ENCODE measurements at regions not wholly inside any gene's neighbourhood (a gene's known extent, or its start where the extent isn't known, plus 50 kb on each side); places are given as distances from the start of the nearest gene placed in this dataset.
"Not testable (repeated sequence)": the region's sequence is repeated elsewhere in the genome, so short reads cannot be mapped to it uniquely, and the experiment has no call there.

DNA sequence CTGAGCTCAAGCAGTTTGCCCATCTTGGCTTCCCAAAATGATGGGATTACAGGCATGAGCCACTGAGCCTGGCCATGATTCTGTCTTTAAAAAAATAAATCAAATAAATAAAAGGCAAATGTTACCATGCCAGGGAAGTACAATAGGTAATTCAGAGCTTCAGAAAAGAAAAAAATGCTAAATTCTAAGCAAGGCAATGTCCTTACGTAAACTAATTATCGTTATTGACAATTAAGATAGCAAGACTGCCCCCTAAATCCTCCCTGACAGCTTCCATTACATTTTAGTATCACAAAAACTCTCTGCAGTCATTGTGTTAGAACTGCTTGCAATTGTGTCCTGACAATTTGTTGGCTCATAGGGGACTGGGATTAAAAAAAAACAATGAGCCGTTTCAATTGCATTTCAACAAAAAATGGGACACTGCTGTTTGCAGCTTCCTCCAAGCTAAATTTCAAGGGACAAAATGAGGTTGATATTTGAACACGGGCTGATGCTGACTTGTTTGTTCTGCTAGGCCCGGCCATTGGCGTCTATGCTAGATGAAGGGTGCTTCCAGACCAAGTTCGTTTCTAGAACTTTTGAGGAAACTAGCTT lies 88.9 kb downstream of the MOGAT1 start:
- no peak overlapping the region for H3K4me3 ChIP-seq (ENCODE audit: low read depth, low read length)
- DNase-seq (ENCODE audit: low read depth) = no peak
- in situ Hi-C loops (cut with HindIII; ENCODE audit: low sequenced_read_pairs) = no loop called here
- TF ChIP-seq, protein P1, sequence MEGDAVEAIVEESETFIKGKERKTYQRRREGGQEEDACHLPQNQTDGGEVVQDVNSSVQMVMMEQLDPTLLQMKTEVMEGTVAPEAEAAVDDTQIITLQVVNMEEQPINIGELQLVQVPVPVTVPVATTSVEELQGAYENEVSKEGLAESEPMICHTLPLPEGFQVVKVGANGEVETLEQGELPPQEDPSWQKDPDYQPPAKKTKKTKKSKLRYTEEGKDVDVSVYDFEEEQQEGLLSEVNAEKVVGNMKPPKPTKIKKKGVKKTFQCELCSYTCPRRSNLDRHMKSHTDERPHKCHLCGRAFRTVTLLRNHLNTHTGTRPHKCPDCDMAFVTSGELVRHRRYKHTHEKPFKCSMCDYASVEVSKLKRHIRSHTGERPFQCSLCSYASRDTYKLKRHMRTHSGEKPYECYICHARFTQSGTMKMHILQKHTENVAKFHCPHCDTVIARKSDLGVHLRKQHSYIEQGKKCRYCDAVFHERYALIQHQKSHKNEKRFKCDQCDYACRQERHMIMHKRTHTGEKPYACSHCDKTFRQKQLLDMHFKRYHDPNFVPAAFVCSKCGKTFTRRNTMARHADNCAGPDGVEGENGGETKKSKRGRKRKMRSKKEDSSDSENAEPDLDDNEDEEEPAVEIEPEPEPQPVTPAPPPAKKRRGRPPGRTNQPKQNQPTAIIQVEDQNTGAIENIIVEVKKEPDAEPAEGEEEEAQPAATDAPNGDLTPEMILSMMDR (IDR thresholded peaks at IDR 0.05; ENCODE audit: low read depth, low read length, missing control alignments) = no peak

DNA sequence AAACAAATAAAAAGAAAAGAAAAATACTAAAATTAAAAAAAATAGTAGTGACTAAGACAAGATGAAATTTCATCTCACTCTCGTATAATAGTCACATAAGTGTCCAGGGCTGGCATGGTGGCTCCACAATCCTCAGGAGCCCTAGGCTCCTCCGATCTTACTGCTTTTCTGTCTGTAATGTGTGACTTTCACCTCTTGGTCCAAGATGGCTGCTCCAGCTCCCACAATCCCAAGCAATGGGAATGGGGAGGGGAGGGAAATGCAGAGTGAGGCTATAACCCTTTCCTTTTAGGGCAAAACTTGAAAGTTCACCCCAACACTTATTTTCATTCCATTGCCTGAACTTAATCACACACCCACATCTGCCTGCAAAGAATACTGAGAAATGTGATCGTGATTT lies 90.4 kb downstream of the MOGAT1 start:
- TF ChIP-seq, protein P1 (IDR thresholded peaks at IDR 0.05; ENCODE audit: low read depth, low read length, missing control alignments) = no peak
- in situ Hi-C loops (cut with HindIII; ENCODE audit: low sequenced_read_pairs) = no loop called here
- H3K4me3 ChIP-seq (ENCODE audit: low read depth, low read length) = no peak overlapping the region
- no peak for DNase-seq (ENCODE audit: low read depth)

DNA sequence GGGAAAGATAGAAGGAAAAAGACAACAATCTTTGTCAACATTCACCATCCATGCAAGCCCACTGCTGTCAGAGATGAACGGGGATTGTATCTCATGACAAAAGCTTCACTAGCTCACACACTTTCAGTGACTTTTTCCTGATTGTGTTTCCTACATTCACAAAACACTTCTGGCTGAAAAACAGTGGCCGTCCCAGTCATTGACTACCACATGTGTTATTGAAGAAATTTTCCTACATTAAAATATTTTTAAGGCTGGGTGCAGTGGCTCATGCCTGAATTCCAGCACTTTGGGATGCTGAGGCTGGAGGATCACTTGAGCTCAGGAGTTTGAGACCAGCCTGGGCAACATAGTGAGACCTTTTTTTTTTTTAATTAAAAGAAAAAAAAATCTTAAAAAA lies 90.9 kb downstream of the MOGAT1 start:
- no peak for DNase-seq (ENCODE audit: low read depth)
- H3K4me3 ChIP-seq (ENCODE audit: low read depth, low read length) = no peak overlapping the region
- in situ Hi-C loops (cut with HindIII; ENCODE audit: low sequenced_read_pairs) = no loop called here

DNA sequence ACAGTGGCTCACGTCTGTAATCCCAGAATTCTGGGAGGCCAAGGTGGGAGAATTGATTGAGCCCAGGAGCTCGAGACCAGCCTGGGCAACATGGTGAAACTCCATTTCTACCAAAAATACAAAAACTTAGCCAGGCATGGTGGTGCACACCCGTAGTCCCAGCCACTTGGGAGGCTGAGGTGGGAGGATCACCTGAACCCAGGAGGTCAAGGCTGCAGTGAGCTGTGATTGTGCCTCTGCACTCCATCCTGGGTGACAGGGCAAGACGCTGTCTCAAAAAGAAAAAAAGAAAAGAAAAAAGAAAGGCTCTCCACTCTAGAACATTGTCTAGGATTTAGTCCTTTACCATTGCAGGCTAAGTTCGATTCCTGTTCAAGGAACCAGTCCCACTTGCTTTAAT lies 94.4 kb downstream of the MOGAT1 start:
- H3K4me3 ChIP-seq (ENCODE audit: low read depth, low read length); in situ Hi-C loops (cut with HindIII; ENCODE audit: low sequenced_read_pairs); DNase-seq (ENCODE audit: low read depth): not testable (repeated sequence)

More for the DNA sequence above, 90.9 kb downstream of the MOGAT1 start:
- TF ChIP-seq, protein P1 (IDR thresholded peaks at IDR 0.05; ENCODE audit: low read depth, low read length, missing control alignments) = no peak

DNA sequence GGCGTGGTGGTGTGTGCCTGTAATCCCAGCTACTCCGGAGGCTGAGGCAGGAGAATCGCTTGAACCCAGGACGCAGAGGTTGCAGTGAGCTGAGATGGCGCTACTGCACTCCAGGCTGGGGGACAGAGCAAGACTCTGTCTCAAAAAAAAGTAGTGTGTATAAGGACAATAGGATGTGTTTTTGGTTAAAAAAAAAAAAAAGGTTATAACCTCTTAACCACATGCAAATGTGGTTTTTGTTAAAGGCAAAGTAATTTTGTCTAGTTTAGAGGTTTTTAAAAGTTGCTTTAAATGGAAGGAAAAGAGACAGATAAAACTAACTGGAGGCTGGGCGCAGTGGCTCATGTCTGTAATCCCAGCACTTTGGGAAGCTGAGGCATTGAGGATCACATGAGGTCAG lies 92.8 kb upstream of the ACSL3 start:
- in situ Hi-C loops (cut with HindIII; ENCODE audit: low sequenced_read_pairs); H3K4me3 ChIP-seq (ENCODE audit: low read depth, low read length); DNase-seq (ENCODE audit: low read depth): not testable (repeated sequence)

DNA sequence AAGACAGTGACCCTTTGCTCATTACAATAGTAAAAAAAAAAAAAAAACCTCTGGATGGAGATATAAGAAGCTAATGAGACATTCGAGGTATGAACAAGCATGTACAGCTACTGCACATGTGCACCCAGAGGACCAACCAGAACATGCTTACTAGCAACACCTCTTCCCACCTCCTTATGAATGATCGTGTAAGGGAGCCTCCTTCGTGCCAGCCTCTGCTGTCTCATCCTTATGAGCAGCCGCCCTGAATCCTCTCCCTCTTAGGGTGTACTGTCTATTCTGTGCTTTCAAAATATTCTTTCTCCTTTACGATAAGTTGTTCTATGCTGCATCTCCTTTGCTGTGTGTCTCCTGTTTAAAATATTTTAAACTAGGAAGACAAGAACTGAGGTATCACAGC lies 91.4 kb upstream of the ACSL3 start:
- TF ChIP-seq, protein P1 (IDR thresholded peaks at IDR 0.05; ENCODE audit: low read depth, low read length, missing control alignments) = no peak
- in situ Hi-C loops (cut with HindIII; ENCODE audit: low sequenced_read_pairs) = no loop called here
- no peak overlapping the region for H3K4me3 ChIP-seq (ENCODE audit: low read depth, low read length)
- DNase-seq (ENCODE audit: low read depth) = no peak

DNA sequence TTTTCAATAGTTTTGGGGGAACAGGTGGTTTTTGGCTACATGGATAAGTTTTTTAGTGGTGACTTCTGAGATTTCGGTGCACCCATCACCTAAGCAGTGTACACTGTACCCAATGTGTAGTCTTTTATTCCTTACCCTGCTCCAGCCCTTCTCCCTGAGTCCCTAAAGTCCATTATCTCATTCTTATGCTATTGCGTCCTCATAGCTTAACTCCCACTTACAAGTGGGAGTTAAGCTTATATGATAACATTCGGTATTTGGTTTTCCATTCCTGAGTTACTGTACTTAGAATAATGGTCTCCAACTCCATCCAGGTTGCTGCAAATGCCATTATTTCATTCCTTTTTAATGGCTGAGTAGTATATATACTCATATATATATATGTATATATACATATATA lies 90.9 kb upstream of the ACSL3 start:
- H3K4me3 ChIP-seq (ENCODE audit: low read depth, low read length) = no peak overlapping the region
- TF ChIP-seq, protein P1 (IDR thresholded peaks at IDR 0.05; ENCODE audit: low read depth, low read length, missing control alignments) = no peak
- in situ Hi-C loops (cut with HindIII; ENCODE audit: low sequenced_read_pairs) = no loop called here
- no peak for DNase-seq (ENCODE audit: low read depth)

DNA sequence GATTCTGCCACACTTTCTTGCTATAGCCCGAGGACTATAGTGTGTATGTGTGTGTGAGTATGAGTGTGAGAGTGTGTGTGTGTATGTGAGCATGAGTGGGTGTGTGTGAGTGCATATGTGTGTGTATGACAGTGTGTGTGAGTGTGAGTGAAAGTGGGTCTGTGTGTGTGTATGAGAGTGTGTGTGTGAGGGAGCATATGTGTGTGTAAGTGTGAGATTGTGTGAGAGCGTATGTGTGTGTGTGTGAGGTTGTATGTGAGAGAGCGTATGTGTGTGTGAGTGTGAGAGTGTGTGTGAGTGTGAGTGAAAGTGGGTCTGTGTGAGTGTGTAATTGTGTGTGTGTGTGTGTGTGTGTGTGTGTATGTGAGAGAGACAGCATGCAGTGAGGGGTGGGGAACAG lies 89.0 kb upstream of the ACSL3 start:
- DNase-seq (ENCODE audit: low read depth) = no peak
- no peak overlapping the region for H3K4me3 ChIP-seq (ENCODE audit: low read depth, low read length)
- in situ Hi-C loops (cut with HindIII; ENCODE audit: low sequenced_read_pairs) = no loop called here
- TF ChIP-seq, protein P1 (IDR thresholded peaks at IDR 0.05; ENCODE audit: low read depth, low read length, missing control alignments) = no peak

Data from astrocyte of the cerebellum (primary cell).